ENCODE measurements at regions not wholly inside any gene's neighbourhood (a gene's known extent, or its start where the extent isn't known, plus 50 kb on each side); places are given as distances from the start of the nearest gene placed in this dataset.
A peak's percentile ranks its signal among the peaks of the same experiment; 100 is the strongest.

DNA sequence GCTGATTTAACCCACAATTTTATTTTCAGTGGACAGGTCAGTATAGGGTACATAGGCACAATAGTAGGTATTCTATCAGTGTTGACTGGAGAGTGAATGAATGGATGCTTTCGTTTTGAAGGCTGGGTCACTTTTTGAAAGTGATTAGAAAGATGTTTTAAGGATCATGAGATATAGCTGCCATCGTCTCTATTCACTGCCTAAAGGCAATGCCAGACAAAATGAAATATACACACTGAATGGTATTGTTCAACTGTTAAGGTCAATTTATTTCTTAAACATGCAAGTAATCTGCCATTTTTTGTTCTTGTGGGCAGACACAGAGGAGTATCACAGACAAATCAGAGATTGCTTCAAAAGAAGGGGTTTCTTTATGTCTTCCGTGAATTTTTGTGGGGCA, 395.3 kb downstream of the VGLL3 start:
- 77 to 81% methylated on average over 3 of the region's 3 CpGs for WGBS, 2 donors
- Histone ChIP-seq H3K36me3 (no peaks in the 10 kb centered on the region), H3K27ac (no peak overlapping the region), H3K27me3 (no peaks in the 10 kb centered on the region), H3K9me3 (no peaks in the 10 kb centered on the region), H3K4me3 (replicated peaks in 1 of 3) (no peak overlapping the region), H3K4me1 (no peaks in the 10 kb centered on the region)
- TF ChIP-seq POLR2A (IDR thresholded peaks at IDR 0.05): no peak
- TF ChIP-seq, protein P1, sequence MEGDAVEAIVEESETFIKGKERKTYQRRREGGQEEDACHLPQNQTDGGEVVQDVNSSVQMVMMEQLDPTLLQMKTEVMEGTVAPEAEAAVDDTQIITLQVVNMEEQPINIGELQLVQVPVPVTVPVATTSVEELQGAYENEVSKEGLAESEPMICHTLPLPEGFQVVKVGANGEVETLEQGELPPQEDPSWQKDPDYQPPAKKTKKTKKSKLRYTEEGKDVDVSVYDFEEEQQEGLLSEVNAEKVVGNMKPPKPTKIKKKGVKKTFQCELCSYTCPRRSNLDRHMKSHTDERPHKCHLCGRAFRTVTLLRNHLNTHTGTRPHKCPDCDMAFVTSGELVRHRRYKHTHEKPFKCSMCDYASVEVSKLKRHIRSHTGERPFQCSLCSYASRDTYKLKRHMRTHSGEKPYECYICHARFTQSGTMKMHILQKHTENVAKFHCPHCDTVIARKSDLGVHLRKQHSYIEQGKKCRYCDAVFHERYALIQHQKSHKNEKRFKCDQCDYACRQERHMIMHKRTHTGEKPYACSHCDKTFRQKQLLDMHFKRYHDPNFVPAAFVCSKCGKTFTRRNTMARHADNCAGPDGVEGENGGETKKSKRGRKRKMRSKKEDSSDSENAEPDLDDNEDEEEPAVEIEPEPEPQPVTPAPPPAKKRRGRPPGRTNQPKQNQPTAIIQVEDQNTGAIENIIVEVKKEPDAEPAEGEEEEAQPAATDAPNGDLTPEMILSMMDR (IDR thresholded peaks at IDR 0.05): no peak
- intact Hi-C loops (cut with DNase I): no loop called here
- DNase-seq: no peak

DNA sequence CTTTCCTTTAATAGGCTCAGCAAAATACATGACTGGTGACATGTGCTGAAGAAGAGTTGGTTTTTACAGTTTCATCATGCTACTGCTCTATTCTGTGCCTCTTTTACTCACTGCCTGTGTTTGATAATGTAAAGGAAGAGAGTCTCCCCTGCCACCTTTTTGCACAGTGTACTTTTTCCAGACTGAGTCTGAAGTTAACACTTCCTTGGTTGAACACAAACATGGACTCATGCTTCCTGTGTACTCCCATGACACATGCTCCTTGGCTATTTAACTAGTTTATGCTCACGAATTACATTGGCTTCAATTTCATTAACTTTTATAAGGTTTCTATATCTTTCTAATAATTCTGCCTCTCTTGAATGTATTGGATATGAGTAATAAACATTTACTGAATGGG, 396.1 kb downstream of the VGLL3 start:
- H3K36me3 ChIP-seq: no peaks in the 10 kb centered on the region
- H3K27me3 ChIP-seq: no peaks in the 10 kb centered on the region
- intact Hi-C loops (cut with DNase I): no loop called here
- no peaks in the 10 kb centered on the region for H3K9me3 ChIP-seq
- no peak for TF ChIP-seq POLR2A (IDR thresholded peaks at IDR 0.05)
- TF ChIP-seq, protein P1 (IDR thresholded peaks at IDR 0.05): no peak
- WGBS, 2 donors: 47 to 58% methylated on average over 1 of the region's 1 CpG
- no peaks in the 10 kb centered on the region for H3K4me1 ChIP-seq
- no peak overlapping the region for H3K27ac ChIP-seq
- H3K4me3 ChIP-seq (replicated peaks in 1 of 3): no peak overlapping the region
- no peak for DNase-seq

DNA sequence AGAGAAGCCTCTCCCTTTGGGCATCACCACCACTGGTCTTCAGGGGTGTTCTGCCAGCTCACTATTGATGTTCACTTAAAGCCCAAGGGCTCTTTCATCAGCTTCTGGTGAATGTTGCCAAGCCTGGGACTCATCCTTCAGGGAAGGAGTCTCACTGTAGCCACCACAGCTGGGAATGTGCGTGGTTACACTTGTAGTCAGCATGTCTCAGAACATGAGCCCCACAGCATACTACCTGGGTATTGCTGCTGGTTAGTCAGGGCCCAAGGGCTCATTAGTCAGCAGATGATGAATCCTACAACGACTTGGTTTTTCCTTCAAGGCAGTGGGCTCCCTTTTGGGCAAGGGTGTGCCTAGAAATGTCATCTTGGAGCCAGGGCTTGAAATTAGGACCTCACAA, 412.9 kb downstream of the VGLL3 start:
- Histone ChIP-seq H3K36me3 (no peaks in the 10 kb centered on the region), H3K27me3 (no peaks in the 10 kb centered on the region), H3K27ac (no peak overlapping the region), H3K4me3 (replicated peaks in 1 of 3) (no peak overlapping the region), H3K9me3 (no peaks in the 10 kb centered on the region), H3K4me1 (no peaks in the 10 kb centered on the region)
- intact Hi-C loops (cut with DNase I): no loop called here
- WGBS, 2 donors: 41 to 73% methylated on average over 2 of the region's 2 CpGs
- TF ChIP-seq, protein P1 (IDR thresholded peaks at IDR 0.05): no peak
- TF ChIP-seq POLR2A (IDR thresholded peaks at IDR 0.05): no peak
- DNase-seq: no peak

DNA sequence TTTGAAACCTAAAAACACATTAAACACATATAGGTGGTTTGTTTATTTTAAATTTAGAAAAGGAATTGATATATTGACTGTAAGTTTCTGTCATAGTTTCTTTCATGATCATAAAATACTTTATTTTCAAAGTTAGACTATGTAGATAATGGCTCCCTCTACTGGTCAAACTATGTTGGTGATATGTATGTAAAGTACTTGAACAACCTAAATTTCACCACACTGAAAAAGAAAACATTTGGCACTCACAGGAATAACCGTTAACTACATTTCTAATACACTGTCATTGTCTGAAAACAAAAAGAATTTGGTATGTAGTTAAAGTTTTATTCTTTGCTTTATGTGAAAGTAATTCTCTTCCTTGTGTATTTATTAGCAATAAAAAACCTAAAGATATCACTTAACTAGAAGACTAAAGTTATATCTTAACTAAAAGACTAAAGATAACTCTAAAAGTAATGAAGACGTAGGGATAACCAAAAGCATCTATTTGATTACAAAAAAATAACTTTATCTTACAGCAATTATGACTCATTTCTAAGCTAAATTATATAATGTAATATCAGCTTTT, 427.5 kb downstream of the VGLL3 start:
- Histone ChIP-seq H3K27ac (no peak overlapping the region), H3K36me3 (no peaks in the 10 kb centered on the region), H3K27me3 (no peaks in the 10 kb centered on the region), H3K4me1 (no peaks in the 10 kb centered on the region), H3K9me3 (no peaks in the 10 kb centered on the region), H3K4me3 (replicated peaks in 1 of 3) (no peak overlapping the region)
- WGBS, 2 donors: 25 to 32% methylated on average over 2 of the region's 2 CpGs
- intact Hi-C loops (cut with DNase I): no loop called here
- TF ChIP-seq POLR2A (IDR thresholded peaks at IDR 0.05): no peak
- TF ChIP-seq, protein P1 (IDR thresholded peaks at IDR 0.05): peak in 3 of 6 experiments; percentile 25 to 57 (median 35)
- no peak for DNase-seq

DNA sequence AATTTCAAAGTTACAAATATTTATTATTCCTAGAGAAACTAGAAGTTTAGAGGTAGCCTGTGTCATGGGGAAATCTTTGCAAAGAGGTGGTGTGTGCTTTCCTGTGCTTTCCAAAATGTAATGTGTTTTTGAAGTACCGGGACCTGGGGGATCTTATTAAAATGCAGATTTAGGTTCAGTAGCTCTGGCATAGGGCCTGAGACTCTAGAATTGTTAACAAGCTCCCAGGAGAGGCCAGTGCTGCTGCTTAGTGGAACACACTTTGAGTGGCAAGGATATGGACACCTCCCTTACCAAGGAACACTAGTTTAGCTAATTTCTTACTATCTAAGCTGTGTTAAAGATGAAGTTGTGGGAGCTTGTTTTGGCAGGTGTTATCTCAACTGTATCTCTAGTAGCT, 428.9 kb downstream of the VGLL3 start:
- Histone ChIP-seq H3K4me3 (replicated peaks in 1 of 3) (no peak overlapping the region), H3K27me3 (no peaks in the 10 kb centered on the region), H3K4me1 (no peaks in the 10 kb centered on the region), H3K36me3 (no peaks in the 10 kb centered on the region), H3K9me3 (no peaks in the 10 kb centered on the region), H3K27ac (no peak overlapping the region)
- DNase-seq: no peak
- 30 to 47% methylated on average over 1 of the region's 1 CpG for WGBS, 2 donors
- TF ChIP-seq POLR2A (IDR thresholded peaks at IDR 0.05): no peak
- TF ChIP-seq, protein P1 (IDR thresholded peaks at IDR 0.05): no peak
- intact Hi-C loops (cut with DNase I): no loop called here

Measured in thyroid gland (tissue), 4 donors.